Nephron progenitor cell (in vitro differentiated cells): ENCODE measurements at regions not wholly inside any gene's neighbourhood (a gene's known extent, or its start where the extent isn't known, plus 50 kb on each side); places are given as distances from the start of the nearest gene placed in this dataset.
"Not testable (repeated sequence)": the region's sequence is repeated elsewhere in the genome, so short reads cannot be mapped to it uniquely, and the experiment has no call there.

ENCODE experiments used
- DNase-seq: peaks from one replicate; pipeline ENCODE4 v3.0.0; 2021
- H3K27ac Mint-ChIP-seq: 2 replicates; pipeline ENCODE4 v1.8.0; 2021; ENCODE audit warnings: mild to moderate bottlenecking, moderate library complexity, mixed read lengths
- H3K27me3 Mint-ChIP-seq: 2 replicates; pipeline ENCODE4 v1.8.0; 2021; ENCODE audit warnings: mild to moderate bottlenecking, low read depth, mixed read lengths; ENCODE audit not compliant: poor library complexity
- H3K36me3 Mint-ChIP-seq: 2 replicates; pipeline ENCODE4 v1.8.0; 2021; ENCODE audit warnings: low read depth, mixed read lengths
- H3K4me1 Mint-ChIP-seq: 2 replicates; pipeline ENCODE4 v1.8.0; 2021; ENCODE audit warnings: mixed read lengths
- H3K4me3 Mint-ChIP-seq: 2 replicates; pipeline ENCODE4 v1.8.0; 2021; ENCODE audit warnings: mild to moderate bottlenecking, moderate library complexity, mixed read lengths
- H3K9me3 Mint-ChIP-seq: 2 replicates; pipeline ENCODE4 v1.8.0; 2021; ENCODE audit warnings: mild to moderate bottlenecking, moderate library complexity, mixed read lengths
- TF ChIP-seq, protein P1 (sequence below): fragments of 200-600 bp; sonication (generic); IDR thresholded peaks from 2 replicates; pipeline ENCODE4 v1.5.0; 2021; ENCODE audit warnings: antibody characterized with exemption

DNA sequence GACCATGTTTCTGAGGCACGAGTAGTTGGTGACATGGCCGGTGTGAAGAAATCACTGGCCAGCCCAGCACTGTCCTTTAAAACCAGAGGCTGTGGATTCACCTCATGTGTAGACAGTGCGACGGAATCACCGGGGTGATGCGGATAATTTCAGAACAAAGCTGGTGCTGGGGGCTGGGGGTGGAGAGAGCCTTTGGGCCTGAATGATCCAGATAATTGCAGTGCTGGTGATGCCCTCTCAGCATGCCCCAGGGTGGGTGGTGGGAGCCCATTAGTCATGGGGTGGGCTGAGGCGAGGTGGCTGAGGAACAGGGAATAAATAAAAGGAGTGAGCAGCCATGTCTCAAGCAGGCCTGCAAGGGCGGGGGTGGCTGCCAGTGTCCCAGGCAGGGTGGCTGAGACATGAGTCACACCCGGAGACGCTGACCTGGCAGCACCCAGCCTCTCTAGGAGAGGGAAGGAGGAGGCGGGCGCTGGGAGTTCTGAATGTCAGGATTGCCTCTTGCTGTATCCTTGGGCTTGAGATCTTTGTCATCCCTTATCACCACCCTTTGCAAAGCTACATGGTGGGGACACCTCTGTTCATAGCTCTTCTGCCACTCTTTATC, 61.1 kb upstream of the KCNK12 start:
- H3K9me3 Mint-ChIP-seq = no peaks in the 10 kb centered on the region
- no peak overlapping the region for H3K4me3 Mint-ChIP-seq
- TF ChIP-seq, protein P1, sequence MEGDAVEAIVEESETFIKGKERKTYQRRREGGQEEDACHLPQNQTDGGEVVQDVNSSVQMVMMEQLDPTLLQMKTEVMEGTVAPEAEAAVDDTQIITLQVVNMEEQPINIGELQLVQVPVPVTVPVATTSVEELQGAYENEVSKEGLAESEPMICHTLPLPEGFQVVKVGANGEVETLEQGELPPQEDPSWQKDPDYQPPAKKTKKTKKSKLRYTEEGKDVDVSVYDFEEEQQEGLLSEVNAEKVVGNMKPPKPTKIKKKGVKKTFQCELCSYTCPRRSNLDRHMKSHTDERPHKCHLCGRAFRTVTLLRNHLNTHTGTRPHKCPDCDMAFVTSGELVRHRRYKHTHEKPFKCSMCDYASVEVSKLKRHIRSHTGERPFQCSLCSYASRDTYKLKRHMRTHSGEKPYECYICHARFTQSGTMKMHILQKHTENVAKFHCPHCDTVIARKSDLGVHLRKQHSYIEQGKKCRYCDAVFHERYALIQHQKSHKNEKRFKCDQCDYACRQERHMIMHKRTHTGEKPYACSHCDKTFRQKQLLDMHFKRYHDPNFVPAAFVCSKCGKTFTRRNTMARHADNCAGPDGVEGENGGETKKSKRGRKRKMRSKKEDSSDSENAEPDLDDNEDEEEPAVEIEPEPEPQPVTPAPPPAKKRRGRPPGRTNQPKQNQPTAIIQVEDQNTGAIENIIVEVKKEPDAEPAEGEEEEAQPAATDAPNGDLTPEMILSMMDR = no peak
- no peaks in the 10 kb centered on the region for H3K36me3 Mint-ChIP-seq
- peak overlapping the region; percentile 40 for H3K27ac Mint-ChIP-seq
- H3K4me1 Mint-ChIP-seq = peaks cover 48% of the 10 kb centered on the region
- DNase-seq = no peak
- H3K27me3 Mint-ChIP-seq = peaks cover 15% of the 10 kb centered on the region

DNA sequence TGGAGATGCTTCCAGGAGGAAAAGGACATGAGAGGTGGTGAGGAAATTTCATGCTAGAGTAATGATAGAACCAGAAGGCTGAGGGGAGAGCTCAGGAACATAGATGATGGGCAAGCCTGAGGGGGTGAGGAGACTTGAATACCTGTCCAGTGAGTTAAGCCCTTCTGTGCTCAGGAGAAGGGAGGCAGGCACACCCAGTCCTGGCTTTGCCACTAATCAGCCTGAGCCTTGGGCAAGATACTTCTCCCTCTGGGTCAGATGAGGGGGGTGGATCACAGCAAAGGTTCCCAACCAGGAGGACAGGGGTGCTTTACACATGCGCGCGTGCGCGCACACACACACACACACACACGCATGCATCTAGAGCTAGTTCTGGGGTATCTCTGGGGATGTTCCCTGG, 60.5 kb upstream of the KCNK12 start:
- no peak overlapping the region for H3K27ac Mint-ChIP-seq
- peaks cover 42% of the 10 kb centered on the region for H3K4me1 Mint-ChIP-seq
- no peaks in the 10 kb centered on the region for H3K36me3 Mint-ChIP-seq
- TF ChIP-seq, protein P1 = no peak
- peaks cover 3% of the 10 kb centered on the region for H3K9me3 Mint-ChIP-seq
- peaks cover 15% of the 10 kb centered on the region for H3K27me3 Mint-ChIP-seq
- DNase-seq = no peak
- H3K4me3 Mint-ChIP-seq = no peak overlapping the region

DNA sequence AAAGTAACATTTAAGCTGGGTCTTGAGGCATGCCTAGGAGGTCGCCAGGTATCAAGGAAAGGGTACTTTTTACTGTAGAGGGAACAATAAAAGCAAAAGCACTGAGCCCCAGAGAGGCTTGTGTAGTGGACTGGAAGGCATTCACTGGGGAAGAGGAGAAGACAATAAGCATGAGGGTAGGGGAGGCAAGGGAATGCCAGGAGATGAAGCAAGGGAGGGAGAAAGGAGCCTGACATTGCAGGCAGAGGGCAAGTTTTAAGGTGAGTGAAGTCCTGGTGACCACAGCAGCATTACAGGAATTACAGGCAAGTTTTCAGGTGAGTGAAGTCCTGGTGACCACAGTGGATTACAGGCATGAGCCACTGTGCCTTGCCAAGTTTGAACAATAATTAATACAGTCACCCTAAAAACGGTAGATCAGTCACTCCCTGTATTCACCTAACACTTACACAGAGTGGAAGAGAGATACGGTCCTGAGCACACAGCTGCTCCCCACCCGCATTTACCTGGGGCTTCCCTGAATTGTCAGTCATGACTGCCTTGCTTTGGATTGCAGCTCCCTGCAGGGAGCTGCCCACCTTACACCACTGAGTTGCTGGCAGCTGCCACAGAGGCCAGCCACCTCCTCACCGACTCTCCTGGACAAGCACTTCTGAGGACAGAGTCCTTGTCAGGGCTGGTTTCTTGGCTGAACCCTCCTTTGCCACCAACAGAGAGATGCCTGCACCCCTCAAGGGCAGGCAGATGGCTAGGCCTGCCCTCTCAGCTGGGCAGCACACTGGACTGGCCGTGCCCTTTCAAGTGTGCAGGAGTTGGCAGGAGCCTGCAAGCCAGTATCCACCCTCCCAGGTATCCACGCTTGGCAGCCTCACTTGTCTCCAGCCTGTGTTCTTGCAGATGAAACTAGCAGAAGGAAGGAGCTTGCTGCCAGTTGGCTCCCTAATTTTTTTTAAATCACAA, 59.0 kb upstream of the KCNK12 start:
- H3K27ac Mint-ChIP-seq = no peak overlapping the region
- peaks cover 39% of the 10 kb centered on the region for H3K4me1 Mint-ChIP-seq
- TF ChIP-seq, protein P1 = no peak
- H3K27me3 Mint-ChIP-seq = peaks cover 20% of the 10 kb centered on the region
- no peak for DNase-seq
- no peak overlapping the region for H3K4me3 Mint-ChIP-seq
- H3K9me3 Mint-ChIP-seq = peaks cover 7% of the 10 kb centered on the region
- H3K36me3 Mint-ChIP-seq = no peaks in the 10 kb centered on the region

DNA sequence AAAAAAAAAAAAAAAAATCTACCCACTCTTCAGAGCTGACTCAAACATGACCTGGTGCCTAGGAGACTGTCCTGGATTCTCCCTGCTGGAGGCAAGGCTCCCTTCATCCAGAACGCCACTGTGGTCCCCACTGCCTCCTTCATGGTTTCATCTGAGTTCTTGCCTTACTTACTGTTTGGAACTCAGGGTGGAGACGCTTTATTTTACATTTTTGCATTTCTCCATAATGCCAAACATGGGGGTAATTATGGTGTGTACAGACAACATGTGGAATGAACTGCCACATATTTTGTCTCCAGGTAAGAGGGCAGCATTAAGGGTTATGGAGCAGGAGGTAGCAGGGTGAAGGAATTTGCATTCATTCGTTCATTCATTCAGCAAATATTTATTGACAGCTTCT, 58.1 kb upstream of the KCNK12 start:
- DNase-seq = no peak
- TF ChIP-seq, protein P1 = no peak
- Mint-ChIP-seq H3K4me3 (no peak overlapping the region), H3K27me3 (peaks cover 26% of the 10 kb centered on the region), H3K9me3 (peaks cover 7% of the 10 kb centered on the region), H3K27ac (no peak overlapping the region), H3K4me1 (peaks cover 39% of the 10 kb centered on the region), H3K36me3 (no peaks in the 10 kb centered on the region)

DNA sequence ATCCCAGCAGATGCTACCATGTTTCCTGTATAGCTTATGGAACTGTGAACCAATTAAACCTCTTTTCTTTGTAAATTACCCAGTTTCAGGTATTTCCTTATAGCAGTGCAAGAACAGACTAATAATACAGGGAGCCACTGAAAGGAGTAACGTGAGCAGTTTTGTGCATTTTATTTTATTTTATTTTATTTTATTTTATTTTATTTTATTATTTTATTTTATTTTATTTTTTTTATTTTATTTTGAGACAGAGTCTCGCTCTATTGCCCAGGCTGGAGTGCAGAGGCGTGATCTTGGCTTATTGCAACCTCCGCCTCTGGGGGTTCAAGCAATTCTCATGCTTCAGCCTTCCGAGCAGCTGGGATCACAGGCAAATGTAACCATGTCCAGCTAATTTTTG, 55.9 kb upstream of the KCNK12 start:
- Mint-ChIP-seq H3K9me3 (peaks cover 7% of the 10 kb centered on the region), H3K4me1 (peaks cover 25% of the 10 kb centered on the region), H3K27ac (no peak overlapping the region), H3K36me3 (no peaks in the 10 kb centered on the region), H3K4me3 (no peak overlapping the region), H3K27me3 (peaks cover 23% of the 10 kb centered on the region)
- TF ChIP-seq, protein P1 = no peak
- DNase-seq = no peak

DNA sequence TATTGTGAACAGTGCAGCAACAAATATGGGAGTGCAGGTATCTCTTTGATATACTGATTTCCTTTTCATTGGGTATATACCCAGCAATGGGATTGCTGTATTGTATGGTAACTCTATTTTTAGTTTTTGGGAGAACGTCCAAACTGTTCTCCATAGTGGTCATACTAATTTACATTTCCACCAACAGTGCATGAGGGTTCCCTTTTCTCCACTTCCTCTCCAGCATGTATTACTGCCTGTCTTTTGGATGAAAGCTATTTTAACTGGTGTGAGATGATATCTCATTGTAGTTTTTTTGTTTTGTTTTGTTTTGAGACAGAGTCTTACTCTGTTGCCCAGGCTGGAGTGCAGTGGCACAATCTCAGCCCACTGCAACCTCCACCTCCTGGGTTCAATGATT, 52.4 kb upstream of the KCNK12 start:
- not testable (repeated sequence) for H3K27ac Mint-ChIP-seq, H3K9me3 Mint-ChIP-seq, H3K36me3 Mint-ChIP-seq, DNase-seq, H3K4me3 Mint-ChIP-seq
- H3K4me1 Mint-ChIP-seq = peaks cover 26% of the 10 kb centered on the region
- H3K27me3 Mint-ChIP-seq = peaks cover 10% of the 10 kb centered on the region
